Spleen (tissue), 11 donors: ENCODE measurements at regions not wholly inside any gene's neighbourhood (a gene's known extent, or its start where the extent isn't known, plus 50 kb on each side); places are given as distances from the start of the nearest gene placed in this dataset.
A peak's percentile ranks its signal among the peaks of the same experiment; 100 is the strongest.

Experiments used
- DNase-seq: peaks from one replicate; pipeline ENCODE4 v3.0.0-alpha.2; 2020
- H3K27ac ChIP-seq, 8 donors: fragments of 200-600 bp; sonication (generic) in 7 of 8; 1 replicate in 4 of 8; 2 replicates in 4 of 8; pipeline versions ENCODE4 v1.5.0 to v1.8.0; 2016 to 2021; ENCODE audit warnings: inconsistent platforms in 4 of 8, mild to moderate bottlenecking in 4 of 8, moderate library complexity in 1 of 8
- H3K27me3 ChIP-seq, 7 donors: fragments of 200-600 bp; sonication (generic) in 6 of 7; replicated peaks in 1 of 7; 1 replicate in 4 of 7; 2 replicates in 3 of 7; pipeline versions ENCODE4 v1.5.0 to v1.8.0; 2016 to 2021; ENCODE audit warnings: inconsistent platforms in 3 of 7, mild to moderate bottlenecking in 1 of 7
- H3K36me3 ChIP-seq, 6 donors: fragments of 200-600 bp; sonication (generic) in 5 of 6; 1 replicate in 4 of 6; 2 replicates in 2 of 6; pipeline versions ENCODE4 v1.5.0 to v1.8.0; 2016 to 2021; ENCODE audit warnings: inconsistent platforms in 2 of 6
- H3K4me1 ChIP-seq, 6 donors: fragments of 200-600 bp; sonication (generic) in 5 of 6; 1 replicate in 3 of 6; 2 replicates in 3 of 6; pipeline versions ENCODE4 v1.5.0 to v1.8.0; 2016 to 2021; ENCODE audit warnings: inconsistent platforms in 3 of 6
- H3K4me3 ChIP-seq, 8 donors: fragments of 200-600 bp; sonication (generic) in 7 of 8; 1 replicate in 4 of 8; 2 replicates in 4 of 8; pipeline versions ENCODE4 v1.5.0 to v1.8.0; 2016 to 2021; ENCODE audit warnings: inconsistent platforms in 4 of 8, mild to moderate bottlenecking in 4 of 8, moderate library complexity in 2 of 8
- H3K9me3 ChIP-seq, 8 donors: fragments of 200-600 bp; sonication (generic) in 7 of 8; 1 replicate in 4 of 8; 2 replicates in 4 of 8; pipeline versions ENCODE4 v1.5.0 to v1.8.0; 2016 to 2021; ENCODE audit warnings: inconsistent platforms in 4 of 8
- CTCF ChIP-seq, 11 experiments: fragments of 200-600 bp in 7 of 11; fragments of 450-650 bp in 4 of 11; sonication (generic) in 4 of 11; IDR thresholded peaks in 8 of 11; conservative IDR thresholded peaks in 3 of 11; 1 replicate in 7 of 11; 2 replicates in 4 of 11; pipeline versions ENCODE4 v1.4.0 to v1.8.0; 2016 to 2021; ENCODE audit warnings: antibody characterized with exemption in 11 of 11, inconsistent platforms in 4 of 11, mild to moderate bottlenecking in 1 of 11
- POLR2A ChIP-seq, 3 donors: fragments of 450-650 bp; IDR thresholded peaks; one replicate each; pipeline ENCODE4 v1.5.1; 2017; ENCODE audit warnings: antibody characterized with exemption in 3 of 3, mild to moderate bottlenecking in 1 of 3
- POLR2AphosphoS5 ChIP-seq, 3 donors: sonication (generic); formaldehyde crosslinking; IDR thresholded peaks; one replicate each; pipeline ENCODE4 v1.5.1; 2017; ENCODE audit warnings: antibody characterized with exemption in 3 of 3
- WGBS, 5 donors: extraction: QIAGEN DNeasy Blood & Tissue Kit in 3 of 5; methylation state at CpG; one replicate each; pipeline versions ENCODE4 v1.1.5 to v1.1.7; 2013 to 2018; 5-methylcytosine and 5-hydroxymethylcytosine counted together
- intact Hi-C: fragments of 100-400 bp; cut with DNase I; formaldehyde crosslinking; loops from one replicate; pipeline ENCODE4 v1.15.0; 2023; ENCODE audit warnings: low total_unique reads
- donor health status: healthy with polysubstance abuse.
- donor health status: DM: no; HTN: no; CAD: no; lungs with moderate emphysema.
- donor health status: DM: no; HTN: no; CAD: no.
- donor health status: Bipolar disorder and iron deficiency.
- donor health status: healthy.
- donor health status: DM: no; HTN: no; CAD: no.
- donor health status: DM: yes; HTN: yes; CAD: no.

- TF ChIP-seq CTCF (IDR thresholded peaks at IDR 0.05 in 8 of 11, conservative IDR thresholded peaks at IDR 0.05 in 3 of 11) (no peak), POLR2AphosphoS5 (IDR thresholded peaks at IDR 0.05) (no peak), POLR2A (IDR thresholded peaks at IDR 0.05) (no peak)
- Histone ChIP-seq H3K4me3 (no peak overlapping the region), H3K36me3 (no peaks in the 10 kb centered on the region), H3K27me3 (no peaks in the 10 kb centered on the region), H3K9me3 (peaks cover 0 to 11% (median 4%) of the 10 kb centered on the region in 8 donors), H3K27ac (no peak overlapping the region), H3K4me1 (no peaks in the 10 kb centered on the region)
- intact Hi-C loops, result no loop called here
- WGBS, 5 donors, result 32 to 67% (median 41%) methylated on average over 1 of the region's 1 CpG
- DNase-seq, result no peak
These were observed 511.0 kb upstream of the TLE4 start for GRCh38 chr9:79060766-79061165.

- no peaks in the 10 kb centered on the region for H3K27me3 ChIP-seq
- intact Hi-C loops, result no loop called here
- H3K4me3 ChIP-seq, result no peak overlapping the region
- no peaks in the 10 kb centered on the region for H3K36me3 ChIP-seq
- DNase-seq, result peak; percentile 43
- peaks cover 0 to 11% (median 4%) of the 10 kb centered on the region in 8 donors for H3K9me3 ChIP-seq
- H3K4me1 ChIP-seq, result no peaks in the 10 kb centered on the region
- H3K27ac ChIP-seq, result no peak overlapping the region
- TF ChIP-seq CTCF (IDR thresholded peaks at IDR 0.05 in 8 of 11, conservative IDR thresholded peaks at IDR 0.05 in 3 of 11) (no peak), POLR2AphosphoS5 (IDR thresholded peaks at IDR 0.05) (no peak), POLR2A (IDR thresholded peaks at IDR 0.05) (no peak)
- WGBS, 5 donors, result 67 to 80% (median 73%) methylated on average over 7 of the region's 7 CpGs
These were observed 509.8 kb upstream of the TLE4 start for GRCh38 chr9:79061752-79062616.

- DNase-seq, result no peak
- Histone ChIP-seq H3K27me3 (no peaks in the 10 kb centered on the region), H3K4me1 (no peaks in the 10 kb centered on the region), H3K36me3 (no peaks in the 10 kb centered on the region), H3K27ac (no peak overlapping the region), H3K4me3 (no peak overlapping the region), H3K9me3 (no peaks in the 10 kb centered on the region)
- no peak for TF ChIP-seq POLR2A (IDR thresholded peaks at IDR 0.05)
- TF ChIP-seq CTCF (IDR thresholded peaks at IDR 0.05 in 8 of 11, conservative IDR thresholded peaks at IDR 0.05 in 3 of 11), result no peak
- TF ChIP-seq POLR2AphosphoS5 (IDR thresholded peaks at IDR 0.05), result no peak
- intact Hi-C loops, result no loop called here
- WGBS, 5 donors, result 93 to 96% (median 94%) methylated on average over 3 of the region's 3 CpGs
These were observed 498.6 kb upstream of the TLE4 start for GRCh38 chr9:79073201-79073600.

- WGBS, 5 donors, result 46 to 74% (median 56%) methylated on average over 2 of the region's 2 CpGs
- no peaks in the 10 kb centered on the region for H3K4me1 ChIP-seq
- H3K27ac ChIP-seq, result no peak overlapping the region
- peaks cover 0 to 8% (median 4%) of the 10 kb centered on the region in 8 donors for H3K9me3 ChIP-seq
- H3K36me3 ChIP-seq, result no peaks in the 10 kb centered on the region
- DNase-seq, result no peak
- intact Hi-C loops, result no loop called here
- H3K27me3 ChIP-seq, result no peaks in the 10 kb centered on the region
- H3K4me3 ChIP-seq, result no peak overlapping the region
- no peak for TF ChIP-seq POLR2AphosphoS5 (IDR thresholded peaks at IDR 0.05)
- TF ChIP-seq POLR2A (IDR thresholded peaks at IDR 0.05), result no peak
- no peak for TF ChIP-seq CTCF (IDR thresholded peaks at IDR 0.05 in 8 of 11, conservative IDR thresholded peaks at IDR 0.05 in 3 of 11)
These were observed 491.2 kb upstream of the TLE4 start for GRCh38 chr9:79080536-79080935.
